ENCODE measurements at regions not wholly inside any gene's neighbourhood (a gene's known extent, or its start where the extent isn't known, plus 50 kb on each side); places are given as distances from the start of the nearest gene placed in this dataset.
A peak's percentile ranks its signal among the peaks of the same experiment; 100 is the strongest.
"Not testable (repeated sequence)": the region's sequence is repeated elsewhere in the genome, so short reads cannot be mapped to it uniquely, and the experiment has no call there.

DNA sequence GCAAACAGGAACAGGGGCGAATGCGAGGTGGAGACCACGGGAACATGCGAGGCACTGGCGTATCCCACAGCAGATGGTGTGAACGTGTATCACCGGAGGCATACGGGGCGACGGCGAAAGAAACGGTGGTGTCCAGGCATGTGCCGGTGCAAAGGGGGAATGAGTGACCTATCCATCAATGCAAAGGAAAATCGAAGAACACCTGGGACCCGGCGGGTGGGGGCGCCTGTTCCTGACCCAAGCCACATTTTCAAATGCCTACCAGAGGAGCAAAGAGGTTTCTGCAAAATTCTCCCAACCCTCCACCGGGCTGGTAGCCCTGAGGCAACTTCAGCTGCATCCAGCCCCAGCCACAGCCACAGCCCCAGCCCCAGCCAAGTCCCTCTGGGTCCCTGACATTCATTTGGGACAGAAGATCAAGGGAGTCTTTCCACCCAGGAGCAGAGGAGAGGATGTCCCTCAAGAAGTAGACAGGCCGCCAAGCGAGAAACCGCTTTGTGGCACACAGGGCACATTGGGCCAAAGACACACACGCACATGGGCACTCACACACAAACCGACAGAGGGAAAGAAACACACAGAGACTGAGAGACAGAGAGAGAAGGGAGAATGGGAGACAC lies 164.0 kb upstream of the ZNF337 start:
- Mint-ChIP-seq H3K36me3 (no peaks in the 10 kb centered on the region), H3K4me3 (peak overlapping the region; percentile 50), H3K27me3 (peaks cover 97% of the 10 kb centered on the region), H3K9me3 (no peaks in the 10 kb centered on the region), H3K27ac (no peak overlapping the region), H3K4me1 (peaks cover 31% of the 10 kb centered on the region)
- no peak for DNase-seq

DNA sequence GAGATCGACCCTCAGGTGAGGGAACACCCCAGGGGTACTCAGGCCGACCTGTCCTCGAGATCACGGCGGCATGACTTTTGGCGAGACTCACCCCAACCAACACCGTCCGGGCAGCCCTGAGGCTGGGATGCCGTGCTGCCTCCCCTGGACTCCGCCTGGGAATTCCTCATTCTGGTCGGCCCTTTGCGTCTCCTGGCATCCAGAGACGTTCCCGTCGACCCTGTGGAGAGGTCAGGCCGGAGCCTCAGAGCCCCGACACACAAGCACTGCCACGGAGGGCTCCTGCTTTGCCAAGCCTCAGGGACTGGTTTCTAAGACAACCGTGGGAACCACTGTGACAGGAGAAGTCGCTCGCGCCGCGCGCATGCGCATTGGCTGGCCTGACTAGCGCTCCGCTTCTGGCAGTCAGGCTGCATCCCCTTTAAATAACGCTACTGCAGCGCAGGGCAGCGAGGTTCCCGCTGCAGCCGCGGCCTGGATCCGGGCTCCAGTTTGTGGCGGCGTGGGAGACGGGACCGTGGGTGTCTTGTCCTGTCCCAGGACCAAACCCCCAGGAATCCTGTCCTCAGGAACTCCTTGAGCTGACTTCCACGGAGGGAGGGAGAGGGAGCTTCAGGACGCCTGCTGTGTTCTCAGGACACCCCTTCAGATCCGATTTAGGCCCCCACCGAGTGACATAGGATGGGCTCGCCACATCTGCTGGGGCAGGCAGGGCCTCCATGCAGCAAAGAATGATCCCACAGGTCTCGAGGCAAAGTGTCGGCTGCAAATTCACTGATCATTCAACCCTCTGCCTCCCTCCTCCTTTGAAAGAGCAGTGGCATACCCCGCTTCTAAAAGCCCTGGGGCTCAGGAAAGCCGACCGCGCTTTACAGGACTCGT lies 163.2 kb upstream of the ZNF337 start:
- H3K27ac Mint-ChIP-seq = no peak overlapping the region
- H3K27me3 Mint-ChIP-seq = peaks cover 97% of the 10 kb centered on the region
- DNase-seq = peak; percentile 83
- H3K4me3 Mint-ChIP-seq = no peak overlapping the region
- H3K4me1 Mint-ChIP-seq = peaks cover 27% of the 10 kb centered on the region
- no peaks in the 10 kb centered on the region for H3K9me3 Mint-ChIP-seq
- no peaks in the 10 kb centered on the region for H3K36me3 Mint-ChIP-seq

DNA sequence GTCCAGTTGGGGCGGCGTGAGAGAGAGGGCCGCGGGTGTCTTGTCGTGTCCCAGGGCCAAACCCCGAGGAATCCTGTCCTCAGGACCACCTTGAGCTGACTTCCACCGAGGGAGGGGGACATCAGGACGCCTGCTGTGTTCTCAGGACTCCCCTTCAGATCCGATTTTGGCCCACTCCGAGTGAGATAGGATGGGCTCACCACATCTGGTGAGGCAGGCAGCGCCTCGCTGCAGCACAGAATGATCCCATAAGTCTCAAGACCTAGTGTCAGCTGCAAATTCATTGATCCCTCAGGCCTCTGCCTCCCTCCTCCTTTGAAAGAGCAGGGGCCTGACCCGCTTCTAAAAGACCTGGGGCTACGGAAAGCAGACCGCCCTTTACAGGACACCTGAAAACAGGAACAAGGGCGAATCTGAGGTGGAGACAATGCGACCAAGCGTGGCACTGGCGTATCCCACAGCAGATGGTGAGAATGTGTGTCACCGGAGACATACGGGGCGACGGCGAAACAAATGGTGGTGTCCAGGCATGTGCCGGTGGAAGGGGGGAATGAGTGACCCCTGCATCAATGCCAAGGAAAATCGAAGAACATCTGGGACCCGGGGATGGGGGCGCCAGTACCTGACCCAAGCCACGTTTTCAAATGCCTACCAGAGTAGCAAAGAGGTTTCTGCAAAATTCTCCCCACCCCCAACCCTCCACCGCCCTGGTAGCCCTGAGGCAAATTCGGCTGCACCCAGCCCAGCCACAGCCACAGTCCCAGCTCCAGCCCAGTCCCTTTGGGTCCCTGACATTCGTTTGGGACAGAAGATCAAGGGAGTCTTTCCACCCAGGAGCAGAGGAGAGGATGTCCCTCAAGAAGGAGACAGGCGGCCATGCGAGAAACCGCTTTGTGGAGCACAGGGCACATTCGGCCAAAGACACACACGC lies 162.1 kb upstream of the ZNF337 start:
- peaks cover 29% of the 10 kb centered on the region for H3K4me1 Mint-ChIP-seq
- H3K9me3 Mint-ChIP-seq = no peaks in the 10 kb centered on the region
- H3K4me3 Mint-ChIP-seq = peak overlapping the region; percentile 4
- H3K27ac Mint-ChIP-seq = no peak overlapping the region
- H3K36me3 Mint-ChIP-seq = peaks cover 1% of the 10 kb centered on the region
- peaks cover 95% of the 10 kb centered on the region for H3K27me3 Mint-ChIP-seq
- no peak for DNase-seq

DNA sequence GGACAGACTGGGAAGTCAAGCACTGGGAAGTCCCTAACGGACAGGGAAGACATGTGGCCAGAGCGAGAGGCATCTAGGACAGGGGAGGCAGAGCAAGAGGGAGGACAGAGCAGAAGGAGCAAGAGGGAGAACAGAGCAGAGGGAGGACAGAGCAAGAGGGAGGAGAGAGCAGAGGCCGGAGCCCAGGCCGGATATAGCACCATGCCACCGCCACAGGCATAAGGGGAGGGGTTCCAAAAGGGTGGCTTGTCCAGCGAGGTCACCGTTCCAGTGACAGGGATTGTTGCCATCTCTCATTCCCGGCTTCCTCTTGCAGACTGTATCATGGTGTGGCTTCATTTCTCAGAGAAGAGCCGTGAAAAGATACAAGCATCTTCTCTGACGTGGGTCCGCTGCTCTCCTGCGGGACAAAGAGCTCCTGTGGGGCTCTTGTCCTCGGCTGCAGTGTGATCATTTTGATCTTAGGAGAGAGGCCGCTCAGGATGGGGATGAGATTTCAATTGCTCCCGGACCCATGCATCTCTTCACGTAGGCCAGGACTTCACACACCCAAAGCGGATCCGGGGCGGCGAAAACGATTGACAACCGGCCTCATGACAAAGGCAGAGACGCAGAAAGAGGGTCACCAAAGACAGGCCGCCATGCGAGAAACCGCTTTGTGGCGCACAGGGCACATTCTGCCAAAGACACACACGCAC lies 160.6 kb upstream of the ZNF337 start:
- Mint-ChIP-seq H3K27me3 (peaks cover 90% of the 10 kb centered on the region), H3K4me3 (peak overlapping the region; percentile 6), H3K4me1 (peaks cover 24% of the 10 kb centered on the region)
- not testable (repeated sequence) for H3K36me3 Mint-ChIP-seq, H3K9me3 Mint-ChIP-seq, DNase-seq, H3K27ac Mint-ChIP-seq

DNA sequence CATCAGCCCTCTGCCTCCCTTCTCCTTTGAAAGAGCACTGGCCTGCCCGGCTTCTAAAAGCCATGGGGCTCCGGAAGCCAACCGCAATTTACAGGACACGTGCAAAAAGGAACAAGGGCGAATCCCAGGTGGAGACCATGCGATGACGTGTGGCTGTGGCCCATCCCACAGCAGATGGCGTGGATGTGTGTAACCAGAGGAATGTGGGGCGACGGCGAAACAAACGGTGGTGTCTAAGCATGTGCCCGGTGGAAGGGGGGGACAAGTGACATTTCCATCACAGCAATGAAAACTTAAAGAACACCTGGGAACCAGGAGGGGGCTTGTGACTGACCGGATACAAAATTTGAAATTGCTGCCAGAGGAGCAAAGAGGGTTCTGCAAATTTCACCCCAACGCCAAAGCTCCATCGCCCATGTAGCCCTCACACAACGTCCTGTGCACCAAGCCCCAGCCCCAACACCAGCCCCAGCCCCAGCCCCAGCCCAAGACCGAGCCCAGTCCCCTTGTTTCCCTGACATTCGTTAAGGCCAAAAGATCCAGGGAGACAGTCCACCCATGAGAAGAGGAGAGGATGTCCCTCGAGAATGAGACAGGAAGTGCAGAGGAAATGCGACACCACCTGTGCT lies 159.7 kb upstream of the ZNF337 start:
- no peak overlapping the region for H3K27ac Mint-ChIP-seq
- no peak overlapping the region for H3K4me3 Mint-ChIP-seq
- H3K9me3 Mint-ChIP-seq = no peaks in the 10 kb centered on the region
- DNase-seq = no peak
- H3K4me1 Mint-ChIP-seq = peaks cover 21% of the 10 kb centered on the region
- H3K36me3 Mint-ChIP-seq = peaks cover 1% of the 10 kb centered on the region
- H3K27me3 Mint-ChIP-seq = peaks cover 81% of the 10 kb centered on the region

DNA sequence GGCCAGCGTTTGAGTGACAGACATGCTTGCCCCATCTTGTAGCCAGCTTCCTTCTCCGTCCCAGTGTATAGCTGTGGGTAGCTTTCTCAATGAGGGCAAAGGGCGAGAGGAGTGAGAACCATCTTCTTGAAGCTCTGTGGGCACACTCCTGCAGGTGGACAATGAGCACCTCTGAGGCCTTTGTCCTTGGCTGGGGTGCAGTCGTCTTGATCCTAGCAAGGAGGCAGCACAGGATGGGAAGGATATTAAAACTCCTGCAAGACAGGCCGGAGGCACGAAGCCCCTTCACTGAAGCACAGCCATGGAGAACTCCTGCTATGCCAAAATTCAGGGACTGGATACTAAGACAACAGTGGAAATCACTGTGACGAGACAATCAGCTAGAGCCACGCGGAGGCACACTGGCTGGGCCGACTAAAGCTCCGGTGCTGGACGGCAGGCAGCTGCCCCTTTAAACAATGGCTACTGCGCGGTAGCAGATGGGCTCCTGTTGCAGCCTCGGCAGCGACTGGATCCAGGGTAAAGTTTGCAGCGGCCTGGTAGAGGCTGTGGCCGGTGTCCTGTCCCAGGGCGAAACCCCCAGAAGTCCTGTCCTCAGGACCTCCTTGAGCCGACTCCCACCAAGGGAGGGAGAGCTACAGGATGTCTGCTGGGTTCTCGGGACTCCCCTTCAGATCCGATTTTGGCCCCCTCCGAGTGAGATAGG lies 159.0 kb upstream of the ZNF337 start:
- not testable (repeated sequence) for DNase-seq, H3K36me3 Mint-ChIP-seq, H3K4me3 Mint-ChIP-seq, H3K9me3 Mint-ChIP-seq, H3K27ac Mint-ChIP-seq
- Mint-ChIP-seq H3K4me1 (peaks cover 16% of the 10 kb centered on the region), H3K27me3 (peaks cover 73% of the 10 kb centered on the region)

DNA sequence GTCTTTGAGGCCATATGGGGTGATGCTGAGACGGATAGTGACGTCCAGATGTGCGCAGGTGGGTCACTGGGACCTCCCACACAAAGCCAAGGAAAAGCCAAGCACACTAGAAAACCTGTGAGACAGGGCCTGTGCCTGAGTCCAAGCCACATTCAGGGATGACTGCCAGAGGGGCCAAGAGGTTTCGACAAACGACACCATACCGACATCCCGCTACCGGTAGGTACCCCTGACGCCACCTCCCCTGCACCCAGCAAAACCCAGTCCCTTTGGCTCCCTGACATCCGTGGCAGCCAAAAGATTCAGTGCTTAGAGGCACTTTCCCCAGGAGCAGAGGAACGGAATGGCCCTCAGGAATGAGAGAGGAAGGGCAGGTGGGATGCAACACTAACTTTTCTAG lies 158.0 kb upstream of the ZNF337 start:
- H3K27ac Mint-ChIP-seq, DNase-seq, H3K36me3 Mint-ChIP-seq, H3K9me3 Mint-ChIP-seq: not testable (repeated sequence)
- H3K27me3 Mint-ChIP-seq = peaks cover 64% of the 10 kb centered on the region
- peak overlapping the region; percentile 83 for H3K4me3 Mint-ChIP-seq
- peaks cover 13% of the 10 kb centered on the region for H3K4me1 Mint-ChIP-seq

DNA sequence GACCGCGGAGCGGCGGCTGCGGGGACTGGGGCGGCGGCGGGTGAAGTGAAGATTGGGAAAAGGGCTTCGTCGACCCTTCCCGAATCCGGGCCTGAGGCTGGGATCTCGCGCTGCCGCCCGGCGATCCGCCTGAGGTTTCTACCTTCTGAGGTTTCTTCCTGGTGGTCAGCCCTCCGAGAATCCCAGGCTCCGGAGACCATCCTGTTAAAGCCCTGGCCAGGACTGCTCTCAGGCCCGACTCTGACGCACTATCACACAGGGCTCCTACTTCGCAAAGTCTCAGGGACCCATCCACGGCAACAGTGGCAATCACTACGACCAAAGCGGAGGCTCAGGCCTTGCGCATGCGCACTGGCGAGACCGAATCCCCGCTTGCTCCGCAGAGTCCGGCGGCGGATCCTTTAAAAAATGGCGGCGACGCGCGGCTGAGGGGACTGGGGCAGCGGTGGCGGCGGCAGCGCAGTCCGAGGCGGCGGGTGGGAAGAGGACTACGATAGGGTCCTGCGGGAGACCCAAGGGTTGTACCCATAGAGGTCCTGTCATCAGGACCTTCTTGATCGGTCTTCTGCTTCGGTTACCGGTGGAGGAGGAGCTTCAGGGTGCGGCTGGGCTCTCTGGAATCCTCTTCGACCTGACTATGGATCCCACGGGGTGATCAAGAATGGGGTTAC lies 157.2 kb upstream of the ZNF337 start:
- Mint-ChIP-seq H3K4me1 (peaks cover 13% of the 10 kb centered on the region), H3K4me3 (peak overlapping the region; percentile 83), H3K27ac (peak overlapping the region; percentile 58), H3K27me3 (peaks cover 56% of the 10 kb centered on the region)
- DNase-seq = peak; percentile 82
- H3K9me3 Mint-ChIP-seq, H3K36me3 Mint-ChIP-seq: not testable (repeated sequence)

DNA sequence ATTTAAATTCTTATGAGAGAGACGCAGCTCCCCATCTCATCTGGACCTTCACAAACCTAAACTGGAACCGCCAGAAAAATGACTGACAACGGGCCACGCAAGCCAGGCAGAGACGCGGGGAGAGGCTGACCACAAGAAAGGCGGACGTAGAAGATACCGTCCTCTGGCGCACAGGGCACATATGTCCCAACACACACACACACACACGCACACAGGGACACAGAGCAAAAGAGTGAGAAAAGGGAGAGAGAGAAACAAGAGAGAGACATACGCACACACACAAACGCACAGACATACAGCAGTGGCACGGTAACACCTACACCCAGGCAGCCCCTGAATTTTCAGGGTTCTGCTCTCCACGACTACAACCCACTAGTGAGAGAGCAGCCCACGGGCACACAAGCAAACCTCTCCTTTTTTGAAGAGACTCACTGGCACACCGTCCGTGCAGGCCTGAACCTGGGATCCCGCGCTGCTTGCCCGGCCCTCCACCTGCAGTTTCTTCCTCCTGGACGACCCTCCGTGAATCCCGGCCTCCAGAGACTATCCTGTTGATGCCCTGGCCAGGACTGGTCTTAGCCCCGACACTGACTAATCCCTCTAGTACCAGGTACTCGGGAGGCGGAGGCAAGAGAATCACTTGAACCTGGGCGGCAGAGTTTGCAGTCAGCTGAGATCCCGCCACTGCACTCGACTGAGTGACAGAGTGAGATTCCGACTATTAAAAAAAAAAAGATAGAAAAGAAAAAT lies 156.5 kb upstream of the ZNF337 start:
- H3K4me1 Mint-ChIP-seq, DNase-seq, H3K36me3 Mint-ChIP-seq, H3K9me3 Mint-ChIP-seq, H3K27ac Mint-ChIP-seq: not testable (repeated sequence)
- Mint-ChIP-seq H3K27me3 (peaks cover 50% of the 10 kb centered on the region), H3K4me3 (peak overlapping the region; percentile 83)

DNA sequence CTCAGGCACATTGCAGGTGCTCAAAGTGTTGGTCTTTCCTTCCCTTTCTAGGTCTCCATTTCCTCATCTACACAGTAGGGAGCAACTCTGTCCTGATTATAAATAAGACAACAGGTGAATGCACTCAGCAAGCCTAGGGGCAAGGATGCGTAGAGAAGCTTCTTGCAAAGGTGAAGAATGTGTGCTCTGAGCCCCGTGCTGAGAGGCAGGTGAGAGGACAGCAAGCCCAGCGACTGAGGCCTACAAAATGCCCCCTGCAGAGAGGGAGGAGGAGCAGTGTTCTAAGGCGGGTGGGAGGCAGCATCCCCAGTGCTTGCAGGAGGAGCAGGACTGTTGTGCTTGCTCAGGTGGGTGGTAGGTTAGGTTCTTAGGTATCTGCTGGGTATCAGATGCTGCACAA lies 153.5 kb upstream of the ZNF337 start:
- DNase-seq = not testable (repeated sequence)

DNA sequence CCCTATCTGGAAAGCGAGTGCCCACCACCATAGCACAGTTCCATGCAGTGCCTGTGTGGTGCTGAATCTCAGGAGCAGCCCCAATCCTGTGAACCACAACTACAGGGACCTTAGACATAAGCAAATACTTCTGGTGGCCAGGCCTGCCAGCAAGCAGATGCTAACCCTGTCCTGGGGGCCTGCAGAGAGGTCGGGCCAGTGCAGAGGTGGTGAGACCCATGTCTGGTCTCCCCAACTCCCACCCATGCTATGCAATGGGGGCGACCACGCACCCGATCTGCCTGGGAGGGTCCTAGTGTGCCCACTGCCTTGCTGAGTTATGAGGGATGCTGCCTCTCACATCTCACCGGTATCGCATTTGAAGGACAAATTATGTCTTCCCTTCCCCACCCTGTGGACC lies 151.6 kb upstream of the ZNF337 start:
- peaks cover 4% of the 10 kb centered on the region for H3K4me1 Mint-ChIP-seq

More for the DNA sequence above, 153.5 kb upstream of the ZNF337 start:
- H3K9me3 Mint-ChIP-seq, H3K27ac Mint-ChIP-seq, H3K4me3 Mint-ChIP-seq, H3K4me1 Mint-ChIP-seq, H3K36me3 Mint-ChIP-seq: not testable (repeated sequence)
- peaks cover 21% of the 10 kb centered on the region for H3K27me3 Mint-ChIP-seq

DNA sequence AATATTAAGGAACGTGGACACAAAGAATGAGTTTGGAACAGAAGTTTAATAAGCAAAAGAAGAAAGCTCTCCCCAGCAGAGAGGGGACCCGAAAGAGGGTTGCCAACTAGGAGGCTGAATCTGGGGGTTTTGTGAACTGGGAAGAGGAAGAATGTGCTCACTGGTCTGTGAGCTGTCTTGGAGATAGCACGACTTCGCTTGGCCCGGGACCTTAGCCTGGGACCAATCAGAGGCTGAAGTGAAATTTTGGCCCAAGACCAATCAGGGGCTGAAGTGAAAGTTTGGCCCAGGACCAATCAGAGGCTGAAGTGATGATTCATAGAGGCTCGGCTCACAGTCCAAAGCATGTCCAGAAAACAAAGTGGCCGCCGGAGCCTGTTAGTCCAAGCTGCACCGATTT lies 148.0 kb upstream of the ZNF337 start:
- H3K27ac Mint-ChIP-seq, H3K27me3 Mint-ChIP-seq, H3K9me3 Mint-ChIP-seq, H3K4me1 Mint-ChIP-seq, H3K36me3 Mint-ChIP-seq, H3K4me3 Mint-ChIP-seq, DNase-seq: not testable (repeated sequence)

More for the DNA sequence above, 151.6 kb upstream of the ZNF337 start:
- Mint-ChIP-seq H3K27ac (no peak overlapping the region), H3K36me3 (no peaks in the 10 kb centered on the region), H3K4me3 (no peak overlapping the region), H3K9me3 (no peaks in the 10 kb centered on the region), H3K27me3 (peaks cover 5% of the 10 kb centered on the region)
- DNase-seq = no peak

DNA sequence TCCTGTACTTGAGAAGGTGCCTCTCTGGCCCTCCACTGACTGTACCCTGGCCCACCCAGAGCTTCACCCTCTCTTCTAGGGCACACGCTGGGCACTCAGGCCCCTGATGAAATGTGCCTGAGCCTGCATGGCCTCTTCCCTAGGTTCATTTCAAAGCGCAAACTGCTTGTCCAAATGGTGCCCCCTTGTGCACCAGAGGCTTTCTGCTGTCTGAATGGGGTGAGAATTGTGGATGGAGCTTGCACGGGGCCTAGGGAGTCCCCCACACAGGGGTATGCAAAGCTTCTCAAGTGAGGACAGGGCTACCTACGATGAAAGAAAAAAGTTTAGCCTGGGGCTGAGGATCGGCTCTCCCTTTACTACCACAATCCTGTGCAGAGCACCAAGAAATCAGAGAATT lies 116.9 kb upstream of the ZNF337 start:
- H3K9me3 Mint-ChIP-seq, H3K4me1 Mint-ChIP-seq, H3K4me3 Mint-ChIP-seq, DNase-seq, H3K27ac Mint-ChIP-seq, H3K27me3 Mint-ChIP-seq, H3K36me3 Mint-ChIP-seq: not testable (repeated sequence)
